H9 (cell line): ENCODE measurements at regions not wholly inside any gene's neighbourhood (a gene's known extent, or its start where the extent isn't known, plus 50 kb on each side); places are given as distances from the start of the nearest gene placed in this dataset.

ENCODE experiments used
- DNase-seq: peaks from one replicate; pipeline ENCODE4 v3.0.0-alpha.2; 2017
- H2AFZ ChIP-seq: one replicate; pipeline ENCODE4 v1.6.1; 2013; ENCODE audit warnings: mild to moderate bottlenecking, low read length, control low read depth, moderate library complexity
- H2AK5ac ChIP-seq: 2 replicates; pipeline ENCODE4 v1.6.1; 2013; ENCODE audit warnings: low read length, control low read depth, mixed read lengths; ENCODE audit not compliant: insufficient read length
- H2BK120ac ChIP-seq: one replicate; pipeline ENCODE4 v1.6.1; 2013; ENCODE audit warnings: low read depth, mild to moderate bottlenecking, low read length, control low read depth, inconsistent platforms; ENCODE audit not compliant: poor library complexity, severe bottlenecking
- H2BK12ac ChIP-seq: 2 replicates; pipeline ENCODE4 v1.6.1; 2013; ENCODE audit warnings: low read length, control low read depth, mixed read lengths, low read depth; ENCODE audit not compliant: insufficient read length
- H2BK15ac ChIP-seq: 2 replicates; pipeline ENCODE4 v1.6.1; 2013; ENCODE audit warnings: low read depth, low read length, control low read depth
- H2BK20ac ChIP-seq: one replicate; pipeline ENCODE4 v1.6.1; 2013; ENCODE audit warnings: low read depth, mild to moderate bottlenecking, low read length, control low read depth, inconsistent platforms; ENCODE audit not compliant: poor library complexity, severe bottlenecking
- H2BK5ac ChIP-seq: 2 replicates; pipeline ENCODE4 v1.6.1; 2013; ENCODE audit warnings: low read length, control low read depth, mixed read lengths; ENCODE audit not compliant: insufficient read length
- H3K14ac ChIP-seq: 2 replicates; pipeline ENCODE4 v1.6.1; 2013; ENCODE audit warnings: low read length, control low read depth; ENCODE audit not compliant: insufficient read depth
- H3K18ac ChIP-seq: 2 replicates; pipeline ENCODE4 v1.6.1; 2013; ENCODE audit warnings: low read depth, mild to moderate bottlenecking, mixed read lengths, low read length, control low read depth; ENCODE audit not compliant: insufficient read length
- H3K23ac ChIP-seq: 2 replicates; pipeline ENCODE4 v1.6.1; 2013; ENCODE audit warnings: low read length, control low read depth, mixed read lengths, low read depth; ENCODE audit not compliant: insufficient read length
- H3K23me2 ChIP-seq: 2 replicates; pipeline ENCODE4 v1.6.1; 2013; ENCODE audit warnings: low read depth, mild to moderate bottlenecking, mixed read lengths, low read length, control low read depth; ENCODE audit not compliant: insufficient read length, poor library complexity, severe bottlenecking
- H3K27ac ChIP-seq: 2 replicates; pipeline ENCODE4 v1.5.1; 2013; ENCODE audit warnings: low read length, control low read depth, mixed read lengths, low read depth; ENCODE audit not compliant: insufficient read length
- H3K27me3 ChIP-seq: 2 replicates; pipeline ENCODE4 v1.6.1; 2013; ENCODE audit warnings: low read length, control low read depth, inconsistent platforms; ENCODE audit not compliant: insufficient read depth
- H3K4ac ChIP-seq: 2 replicates; pipeline ENCODE4 v1.6.1; 2013; ENCODE audit warnings: low read depth, mild to moderate bottlenecking, control low read depth, inconsistent platforms, low read length, moderate library complexity
- H3K4me1 ChIP-seq: 2 replicates; pipeline ENCODE4 v1.6.1; 2013; ENCODE audit warnings: low read length, control low read depth, inconsistent platforms; ENCODE audit not compliant: insufficient read depth
- H3K4me2 ChIP-seq: 2 replicates; pipeline ENCODE4 v1.6.1; 2013; ENCODE audit warnings: low read length, control low read depth, mixed read lengths; ENCODE audit not compliant: insufficient read length, insufficient read depth
- H3K56ac ChIP-seq: 2 replicates; pipeline ENCODE4 v1.6.1; 2013; ENCODE audit warnings: low read depth, mild to moderate bottlenecking, mixed read lengths, low read length, control low read depth; ENCODE audit not compliant: insufficient read length
- H3K79me1 ChIP-seq: 2 replicates; pipeline ENCODE4 v1.6.1; 2013; ENCODE audit warnings: low read depth, mild to moderate bottlenecking, moderate library complexity, low read length, control low read depth, inconsistent platforms; ENCODE audit not compliant: insufficient read depth, poor library complexity, severe bottlenecking
- H3K79me2 ChIP-seq: 2 replicates; pipeline ENCODE4 v1.6.1; 2013; ENCODE audit warnings: low read length, control low read depth, inconsistent platforms; ENCODE audit not compliant: insufficient read depth
- H3K9ac ChIP-seq: 2 replicates; pipeline ENCODE4 v1.6.1; 2013; ENCODE audit warnings: low read length, control low read depth, mixed read lengths; ENCODE audit not compliant: insufficient read length; ENCODE audit errors: extremely low read depth
- H3K9me3 ChIP-seq: one replicate; pipeline ENCODE4 v1.6.1; 2013; ENCODE audit warnings: low read depth, low read length, inconsistent platforms; ENCODE audit not compliant: control insufficient read depth
- H3T11ph ChIP-seq: one replicate; pipeline ENCODE4 v1.6.1; 2013; ENCODE audit warnings: mild to moderate bottlenecking, low read length, control low read depth, inconsistent platforms
- H4K20me1 ChIP-seq: one replicate; pipeline ENCODE4 v1.6.1; 2013; ENCODE audit not compliant: control insufficient read depth, insufficient read length, insufficient read depth
- H4K5ac ChIP-seq: 2 replicates; pipeline ENCODE4 v1.6.1; 2013; ENCODE audit warnings: low read depth, mild to moderate bottlenecking, mixed read lengths, low read length, control low read depth; ENCODE audit not compliant: insufficient read length
- H4K8ac ChIP-seq: replicated peaks from 2 replicates; pipeline ENCODE4 v1.6.1; 2013; ENCODE audit warnings: low read length, control low read depth, mixed read lengths, low read depth; ENCODE audit not compliant: insufficient read length
- H4K91ac ChIP-seq: 2 replicates; pipeline ENCODE4 v1.6.1; 2013; ENCODE audit warnings: low read depth, mild to moderate bottlenecking, moderate library complexity, mixed read lengths, low read length, control low read depth; ENCODE audit not compliant: insufficient read length
- H3K27ac Mint-ChIP-seq, 3 experiments: 2 replicates in 2 of 3; 3 replicates in 1 of 3; pipeline ENCODE4 v1.8.0; 2020 to 2021; ENCODE audit warnings: mixed read lengths in 3 of 3, mild to moderate bottlenecking in 1 of 3, moderate library complexity in 1 of 3
- H3K27me3 Mint-ChIP-seq: 2 replicates; pipeline ENCODE4 v1.8.0; 2021; ENCODE audit warnings: low read depth, mild to moderate bottlenecking, moderate library complexity, mixed read lengths
- H3K36me3 Mint-ChIP-seq, 3 experiments: 2 replicates in 2 of 3; 3 replicates in 1 of 3; pipeline ENCODE4 v1.8.0; 2020 to 2021; ENCODE audit warnings: low read depth in 3 of 3, mixed read lengths in 3 of 3; ENCODE audit not compliant: insufficient read depth in 1 of 3
- H3K4me1 Mint-ChIP-seq, 2 experiments: 2 replicates each; pipeline ENCODE4 v1.8.0; 2020; ENCODE audit warnings: mixed read lengths in 2 of 2
- H3K4me3 Mint-ChIP-seq, 2 experiments: 2 replicates in 1 of 2; 3 replicates in 1 of 2; pipeline ENCODE4 v1.8.0; 2020 to 2021; ENCODE audit warnings: mild to moderate bottlenecking in 2 of 2, mixed read lengths in 2 of 2, moderate library complexity in 1 of 2
- H3K9me3 Mint-ChIP-seq, 2 experiments: 2 replicates in 1 of 2; 3 replicates in 1 of 2; pipeline ENCODE4 v1.8.0; 2020; ENCODE audit warnings: mild to moderate bottlenecking in 2 of 2, mixed read lengths in 2 of 2, moderate library complexity in 1 of 2
- WGBS: extraction: QIAGEN DNeasy Blood & Tissue Kit; methylation state at CpG from one replicate; pipeline ENCODE4 v1.1.7; 2013; ENCODE audit warnings: missing lambda C conversion rate, low lambda C conversion rate, mixed read lengths; ENCODE audit not compliant: insufficient read length; ENCODE audit errors: extremely low coverage; 5-methylcytosine and 5-hydroxymethylcytosine counted together
- TF ChIP-seq, protein P1 (sequence below): fragments of 200-600 bp; sonication (generic); conservative IDR thresholded peaks from 3 replicates; pipeline ENCODE4 v1.8.0; 2021; ENCODE audit warnings: antibody characterized with exemption, mild to moderate bottlenecking

DNA sequence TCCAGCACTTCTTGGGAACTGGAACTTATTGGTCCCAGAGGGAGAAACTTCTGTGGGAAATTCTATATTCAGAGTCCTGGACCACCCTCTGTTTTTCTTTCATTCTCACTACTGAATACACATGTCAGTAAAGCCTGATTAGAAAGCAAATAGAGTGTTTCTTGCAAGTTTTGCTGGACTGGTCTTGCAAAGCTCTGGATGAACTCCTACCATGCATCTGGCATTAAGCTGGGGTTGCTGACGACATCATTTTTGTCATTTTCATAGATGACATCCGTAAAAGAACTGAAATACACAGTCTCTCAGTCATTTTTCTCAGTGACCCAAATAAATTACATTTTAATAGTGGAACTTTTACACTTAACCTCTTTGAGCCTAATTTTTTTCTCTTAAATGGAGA lies 283.2 kb downstream of the DMAC1 start:
- H4K8ac ChIP-seq = no peak overlapping the region
- no peak overlapping the region for H3K27ac ChIP-seq
- no peak overlapping the region for H4K5ac ChIP-seq
- H3K56ac ChIP-seq = no peak overlapping the region
- Mint-ChIP-seq H3K36me3 (no peaks in the 10 kb centered on the region), H3K27me3 (no peaks in the 10 kb centered on the region; the same call in 1 of the 2 replicates), H3K27ac (no peak overlapping the region), H3K9me3 (no peaks in the 10 kb centered on the region), H3K4me3 (no peak overlapping the region), H3K4me1 (no peaks in the 10 kb centered on the region)
- no peak overlapping the region for H4K91ac ChIP-seq
- H3K79me2 ChIP-seq = no peaks in the 10 kb centered on the region
- H3K4ac ChIP-seq = no peak overlapping the region
- no peaks in the 10 kb centered on the region for H3K4me1 ChIP-seq
- DNase-seq = no peak
- no peak overlapping the region for H2AFZ ChIP-seq
- H2AK5ac ChIP-seq = no peak overlapping the region
- H2BK120ac ChIP-seq = no peak overlapping the region
- H3K18ac ChIP-seq = no peak overlapping the region
- no peaks in the 10 kb centered on the region for H3K9me3 ChIP-seq
- H2BK15ac ChIP-seq = no peak overlapping the region
- no peaks in the 10 kb centered on the region for H3K23me2 ChIP-seq
- H3K23ac ChIP-seq = no peak overlapping the region
- H3K14ac ChIP-seq = no peak overlapping the region
- H3K27me3 ChIP-seq = no peaks in the 10 kb centered on the region
- no CpG with 5 or more reads among the region's 2 CpGs for WGBS
- H2BK20ac ChIP-seq = no peak overlapping the region
- TF ChIP-seq, protein P1, sequence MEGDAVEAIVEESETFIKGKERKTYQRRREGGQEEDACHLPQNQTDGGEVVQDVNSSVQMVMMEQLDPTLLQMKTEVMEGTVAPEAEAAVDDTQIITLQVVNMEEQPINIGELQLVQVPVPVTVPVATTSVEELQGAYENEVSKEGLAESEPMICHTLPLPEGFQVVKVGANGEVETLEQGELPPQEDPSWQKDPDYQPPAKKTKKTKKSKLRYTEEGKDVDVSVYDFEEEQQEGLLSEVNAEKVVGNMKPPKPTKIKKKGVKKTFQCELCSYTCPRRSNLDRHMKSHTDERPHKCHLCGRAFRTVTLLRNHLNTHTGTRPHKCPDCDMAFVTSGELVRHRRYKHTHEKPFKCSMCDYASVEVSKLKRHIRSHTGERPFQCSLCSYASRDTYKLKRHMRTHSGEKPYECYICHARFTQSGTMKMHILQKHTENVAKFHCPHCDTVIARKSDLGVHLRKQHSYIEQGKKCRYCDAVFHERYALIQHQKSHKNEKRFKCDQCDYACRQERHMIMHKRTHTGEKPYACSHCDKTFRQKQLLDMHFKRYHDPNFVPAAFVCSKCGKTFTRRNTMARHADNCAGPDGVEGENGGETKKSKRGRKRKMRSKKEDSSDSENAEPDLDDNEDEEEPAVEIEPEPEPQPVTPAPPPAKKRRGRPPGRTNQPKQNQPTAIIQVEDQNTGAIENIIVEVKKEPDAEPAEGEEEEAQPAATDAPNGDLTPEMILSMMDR = no peak
- H3K4me2 ChIP-seq = no peak overlapping the region
- no peak overlapping the region for H3T11ph ChIP-seq
- no peak overlapping the region for H2BK12ac ChIP-seq
- H3K79me1 ChIP-seq = no peaks in the 10 kb centered on the region
- H3K9ac ChIP-seq = no peak overlapping the region
- H2BK5ac ChIP-seq = no peak overlapping the region
- H4K20me1 ChIP-seq = no peaks in the 10 kb centered on the region
